Ishikawa (cell line): ENCODE measurements at regions not wholly inside any gene's neighbourhood (a gene's known extent, or its start where the extent isn't known, plus 50 kb on each side); places are given as distances from the start of the nearest gene placed in this dataset.

ENCODE experiments used
- EP300 ChIP-seq: IDR thresholded peaks from 2 replicates; pipeline ENCODE4 v1.6.1; 2012; ENCODE audit warnings: borderline replicate concordance
- MAX ChIP-seq: IDR thresholded peaks from 2 replicates; pipeline ENCODE4 v1.6.1; 2012
- RAD21 ChIP-seq: IDR thresholded peaks from 2 replicates; pipeline ENCODE4 v1.6.1; 2012; ENCODE audit warnings: low read depth
- TAF1 ChIP-seq: IDR thresholded peaks from 2 replicates; pipeline ENCODE4 v1.6.1; 2012; ENCODE audit warnings: low read depth, mild to moderate bottlenecking
- TCF12 ChIP-seq: IDR thresholded peaks from 2 replicates; pipeline ENCODE4 v1.6.1; 2012; ENCODE audit warnings: low read depth
- TEAD4 ChIP-seq: IDR thresholded peaks from 2 replicates; pipeline ENCODE4 v1.6.1; 2012
- TF ChIP-seq, protein P1 (sequence below): IDR thresholded peaks from 2 replicates; pipeline ENCODE4 v1.6.1; 2012; ENCODE audit warnings: low read depth, mild to moderate bottlenecking

DNA sequence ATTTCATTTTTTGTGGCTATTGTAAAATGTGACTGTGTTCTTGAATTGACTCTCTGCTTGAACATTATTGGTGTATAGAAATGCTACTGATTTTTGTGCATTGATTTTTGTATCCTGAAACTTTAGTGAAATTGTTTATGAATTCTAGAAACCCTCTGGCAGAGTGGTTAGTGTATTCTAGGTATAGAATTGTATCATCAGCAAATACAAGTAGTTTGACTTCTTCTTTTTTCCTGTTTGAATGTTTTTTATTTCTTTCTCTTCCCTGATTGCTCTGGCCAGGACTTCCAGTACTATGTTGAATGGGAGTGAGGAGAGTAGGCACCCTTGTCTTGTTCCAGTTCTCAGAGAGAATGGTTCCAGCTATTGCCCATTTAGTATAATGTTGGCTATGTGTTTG lies 88.8 kb upstream of the HMHB1 start:
- TF ChIP-seq, protein P1, sequence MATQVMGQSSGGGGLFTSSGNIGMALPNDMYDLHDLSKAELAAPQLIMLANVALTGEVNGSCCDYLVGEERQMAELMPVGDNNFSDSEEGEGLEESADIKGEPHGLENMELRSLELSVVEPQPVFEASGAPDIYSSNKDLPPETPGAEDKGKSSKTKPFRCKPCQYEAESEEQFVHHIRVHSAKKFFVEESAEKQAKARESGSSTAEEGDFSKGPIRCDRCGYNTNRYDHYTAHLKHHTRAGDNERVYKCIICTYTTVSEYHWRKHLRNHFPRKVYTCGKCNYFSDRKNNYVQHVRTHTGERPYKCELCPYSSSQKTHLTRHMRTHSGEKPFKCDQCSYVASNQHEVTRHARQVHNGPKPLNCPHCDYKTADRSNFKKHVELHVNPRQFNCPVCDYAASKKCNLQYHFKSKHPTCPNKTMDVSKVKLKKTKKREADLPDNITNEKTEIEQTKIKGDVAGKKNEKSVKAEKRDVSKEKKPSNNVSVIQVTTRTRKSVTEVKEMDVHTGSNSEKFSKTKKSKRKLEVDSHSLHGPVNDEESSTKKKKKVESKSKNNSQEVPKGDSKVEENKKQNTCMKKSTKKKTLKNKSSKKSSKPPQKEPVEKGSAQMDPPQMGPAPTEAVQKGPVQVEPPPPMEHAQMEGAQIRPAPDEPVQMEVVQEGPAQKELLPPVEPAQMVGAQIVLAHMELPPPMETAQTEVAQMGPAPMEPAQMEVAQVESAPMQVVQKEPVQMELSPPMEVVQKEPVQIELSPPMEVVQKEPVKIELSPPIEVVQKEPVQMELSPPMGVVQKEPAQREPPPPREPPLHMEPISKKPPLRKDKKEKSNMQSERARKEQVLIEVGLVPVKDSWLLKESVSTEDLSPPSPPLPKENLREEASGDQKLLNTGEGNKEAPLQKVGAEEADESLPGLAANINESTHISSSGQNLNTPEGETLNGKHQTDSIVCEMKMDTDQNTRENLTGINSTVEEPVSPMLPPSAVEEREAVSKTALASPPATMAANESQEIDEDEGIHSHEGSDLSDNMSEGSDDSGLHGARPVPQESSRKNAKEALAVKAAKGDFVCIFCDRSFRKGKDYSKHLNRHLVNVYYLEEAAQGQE, result no peak
- TF ChIP-seq RAD21 (no peak), EP300 (no peak), TCF12 (no peak), TEAD4 (no peak), TAF1 (no peak), MAX (no peak)
